GM18505 (cell line): ENCODE measurements at regions not wholly inside any gene's neighbourhood (a gene's known extent, or its start where the extent isn't known, plus 50 kb on each side); places are given as distances from the start of the nearest gene placed in this dataset.

ENCODE experiments used
- ATAC-seq: cut with Tn5 transposase; IDR thresholded peaks from one replicate; pipeline ENCODE4 v1.9.1; 2021; ENCODE audit not compliant: unreplicated experiment
- POLR2A ChIP-seq: IDR thresholded peaks from 4 replicates; pipeline ENCODE4 v1.6.1; 2011; ENCODE audit warnings: borderline replicate concordance; ENCODE audit not compliant: insufficient read depth, insufficient read length; ENCODE audit errors: extremely low read depth

DNA sequence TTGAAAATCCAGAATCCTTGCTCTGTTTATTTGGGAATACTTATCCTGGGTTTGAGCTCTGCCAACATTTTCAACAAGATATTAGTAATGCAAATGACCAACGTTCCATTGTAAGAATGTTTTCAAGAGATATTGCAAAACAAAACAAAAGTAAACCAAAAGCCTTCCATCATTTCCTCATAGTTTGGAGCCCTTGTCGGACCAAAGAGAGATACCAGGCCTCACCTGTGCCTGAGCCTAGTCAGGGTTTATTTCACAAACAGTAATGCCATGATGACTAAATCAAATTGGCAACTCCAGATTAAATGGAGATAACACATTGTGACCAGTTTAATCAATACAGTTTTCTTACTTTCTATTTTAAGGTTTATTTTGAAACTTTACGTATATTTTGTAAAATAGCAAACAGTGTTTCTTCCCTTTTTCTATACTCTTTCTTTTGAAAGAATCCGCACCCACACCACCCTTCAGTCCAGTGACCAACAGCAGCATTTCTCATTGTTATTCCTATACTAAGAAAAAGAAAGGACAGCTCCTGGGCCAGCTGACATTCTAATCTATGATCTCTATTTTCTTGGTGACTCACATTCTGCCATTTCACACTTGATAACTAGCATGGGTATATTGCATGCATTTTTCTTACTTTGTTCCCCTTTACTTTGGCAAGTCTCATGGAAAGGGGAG lies 168.5 kb upstream of the MEOX2 start:
- TF ChIP-seq POLR2A = no peak

DNA sequence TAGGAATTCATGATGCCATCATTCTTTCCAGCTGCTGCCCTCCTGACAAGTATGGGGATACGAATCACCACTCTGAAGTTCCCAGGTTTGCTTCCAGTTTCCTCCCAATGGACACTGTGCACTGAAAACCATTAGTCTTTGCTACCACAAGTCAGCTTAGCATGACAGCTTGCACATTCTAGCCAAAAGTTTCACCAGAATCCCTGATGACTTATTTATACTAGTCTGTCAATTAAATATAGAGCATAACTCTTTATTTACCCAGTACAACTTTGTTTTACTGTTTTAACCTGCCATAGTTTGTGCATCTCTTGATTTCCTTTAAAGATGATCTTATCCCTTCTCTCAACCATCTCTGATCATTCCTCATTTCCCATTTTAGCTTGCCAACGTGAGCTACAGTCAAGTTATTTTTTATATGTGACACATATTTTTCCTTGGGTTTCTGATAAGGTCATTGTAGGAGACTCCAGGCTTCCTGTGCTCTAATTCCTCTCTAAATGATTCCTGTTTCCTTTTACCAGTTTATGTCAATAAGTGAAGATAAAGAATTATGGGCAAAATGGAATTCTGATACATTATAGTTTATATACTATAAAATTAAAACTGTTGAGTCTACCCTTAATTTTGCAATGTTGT lies 167.5 kb upstream of the MEOX2 start:
- no peak for ATAC-seq
- TF ChIP-seq POLR2A = no peak

More for the DNA sequence above, 168.5 kb upstream of the MEOX2 start:
- ATAC-seq = no peak

DNA sequence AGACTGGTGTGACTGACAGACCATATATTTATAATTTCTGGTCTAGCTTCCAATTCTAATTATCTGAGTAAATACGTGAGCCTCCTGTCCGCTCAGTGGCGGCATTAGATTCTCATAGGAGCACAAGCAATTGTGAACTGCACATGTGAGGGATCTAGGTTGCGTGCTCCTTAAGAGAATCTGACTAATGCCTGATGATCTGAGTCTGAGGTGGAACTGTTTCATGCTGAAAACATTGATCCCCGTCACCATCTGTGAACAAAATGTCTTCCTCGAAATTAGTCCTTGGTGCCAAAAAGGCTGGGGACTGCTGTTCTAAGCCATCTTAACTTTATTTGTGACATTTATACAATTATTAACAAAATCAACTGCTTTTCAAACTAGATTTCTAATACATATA lies 164.7 kb upstream of the MEOX2 start:
- no peak for ATAC-seq
- no peak for TF ChIP-seq POLR2A

DNA sequence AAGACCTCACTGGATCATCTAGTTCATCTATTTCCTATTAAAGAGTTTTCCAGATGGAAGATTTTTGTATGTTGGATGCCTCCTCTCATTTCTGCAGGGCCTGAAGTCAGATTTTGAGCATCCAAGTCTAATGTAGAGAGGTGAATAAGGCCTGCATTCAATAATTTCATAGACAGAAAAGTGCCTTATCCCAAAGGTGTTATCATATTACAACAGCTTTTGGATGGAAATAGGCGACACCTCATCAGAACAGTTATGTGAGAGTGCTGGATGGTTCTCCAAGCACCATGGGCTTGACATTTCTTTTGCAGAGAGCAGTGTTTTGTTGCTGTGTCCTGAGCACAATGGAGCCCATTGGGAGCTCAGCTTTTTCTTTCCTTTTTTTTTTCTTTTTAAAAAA lies 162.4 kb upstream of the MEOX2 start:
- no peak for ATAC-seq
- no peak for TF ChIP-seq POLR2A

DNA sequence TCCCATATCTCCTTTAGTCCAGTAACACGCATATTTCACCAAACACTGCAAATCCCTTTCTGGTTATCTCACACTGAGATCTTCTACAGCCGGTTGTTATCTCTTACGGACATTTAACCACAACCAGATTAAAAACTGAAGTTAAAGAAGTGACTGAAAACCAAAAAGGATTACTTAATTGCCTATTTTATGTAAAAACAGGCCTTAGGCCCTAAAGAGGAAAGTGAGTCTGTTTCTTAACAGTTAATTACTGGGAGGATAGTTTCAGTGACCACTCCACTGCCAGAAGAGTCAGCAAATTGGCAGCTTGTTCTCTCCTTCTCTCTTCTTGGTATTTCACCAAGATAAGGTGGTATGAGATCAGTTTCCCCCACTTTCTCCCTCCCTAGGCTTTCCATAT lies 161.9 kb upstream of the MEOX2 start:
- ATAC-seq = no peak
- TF ChIP-seq POLR2A = no peak

DNA sequence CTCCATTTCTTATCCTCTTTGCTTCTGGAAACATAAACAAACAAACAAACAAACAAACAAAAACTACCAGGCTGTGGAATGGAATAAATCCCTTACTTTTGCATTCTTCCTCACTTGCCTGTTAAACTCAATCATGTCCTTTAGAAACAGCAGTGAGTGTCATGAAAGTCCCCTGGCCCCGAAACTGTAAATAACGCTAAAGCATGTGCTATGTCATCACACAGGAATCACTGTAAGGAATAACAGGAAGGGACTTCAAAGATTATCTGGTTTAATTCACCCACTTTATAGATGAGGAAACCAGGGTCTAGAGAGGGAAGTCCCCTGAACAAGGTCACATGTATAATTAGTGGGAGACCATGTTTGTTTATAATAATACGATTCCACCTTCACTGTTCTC lies 159.4 kb upstream of the MEOX2 start:
- TF ChIP-seq POLR2A = no peak
- ATAC-seq = no peak

DNA sequence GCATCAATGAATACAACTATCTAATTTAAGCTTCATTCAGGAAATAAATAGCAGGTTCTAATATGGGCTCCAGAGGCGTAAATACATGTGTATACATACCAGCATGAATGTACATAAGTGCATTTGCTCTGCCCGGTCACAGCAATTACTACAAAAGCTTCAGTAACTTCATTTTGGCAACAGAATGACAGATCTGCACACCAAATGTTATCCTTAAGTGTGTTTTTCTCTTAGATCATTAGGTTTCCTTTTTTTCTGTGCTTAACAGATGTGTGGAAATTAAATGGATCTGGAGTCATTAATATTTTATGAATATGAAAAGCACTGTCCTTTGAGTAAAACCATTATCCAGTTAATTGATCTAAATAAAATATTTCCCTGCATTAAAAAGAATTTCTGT lies 159.0 kb upstream of the MEOX2 start:
- TF ChIP-seq POLR2A = no peak
- ATAC-seq = no peak

DNA sequence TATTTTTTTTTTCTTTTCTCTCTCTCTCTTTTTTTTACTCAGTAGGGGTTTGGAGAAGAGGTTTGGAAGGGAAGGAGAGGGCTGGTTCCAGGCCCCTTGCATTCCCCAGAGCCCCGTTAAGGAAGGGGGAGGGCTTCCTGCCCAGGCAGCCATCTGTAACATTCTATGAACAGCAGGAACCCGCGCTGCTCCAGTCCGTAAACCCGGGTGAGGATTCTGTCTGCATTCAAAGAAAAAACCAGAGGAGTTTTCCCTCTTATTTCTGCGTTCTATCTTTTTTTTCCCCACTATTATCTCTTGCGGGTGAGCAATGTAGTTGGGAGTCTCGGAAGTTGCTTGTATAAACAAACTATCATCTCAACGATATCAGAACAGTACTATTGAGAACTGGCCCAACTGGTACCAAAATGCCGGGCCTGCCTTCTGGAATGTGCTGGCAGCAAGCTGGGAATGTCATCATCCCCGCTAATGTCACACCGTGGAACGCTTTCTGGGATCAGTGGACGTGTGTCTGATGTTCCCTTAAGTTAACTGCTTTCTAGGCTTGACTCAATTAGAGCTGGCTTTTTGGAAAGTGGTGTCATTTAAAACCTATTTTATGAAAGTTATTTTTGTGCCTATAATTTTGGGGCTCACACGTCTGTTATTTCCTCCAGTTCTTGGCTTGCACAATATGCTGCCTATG lies 153.1 kb upstream of the MEOX2 start:
- no peak for ATAC-seq
- TF ChIP-seq POLR2A = no peak

DNA sequence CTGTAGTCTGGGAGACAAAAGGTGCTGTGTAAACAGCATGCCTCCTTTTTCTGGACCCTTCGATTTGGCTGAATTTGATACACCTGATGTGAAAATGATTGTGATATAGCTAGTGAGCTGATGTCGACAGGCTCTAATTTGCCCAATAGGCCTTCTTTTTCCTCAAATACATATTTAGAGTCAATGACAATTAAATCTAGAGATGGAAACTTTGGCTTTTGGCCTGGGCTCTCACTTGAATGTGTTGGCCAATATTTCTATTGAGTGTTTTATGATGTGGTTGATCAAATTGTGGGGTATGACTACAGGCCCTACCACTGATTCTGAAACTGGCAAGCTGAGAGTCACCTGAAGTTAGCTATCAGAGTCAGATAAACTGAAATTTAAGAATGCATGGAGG lies 151.8 kb upstream of the MEOX2 start:
- TF ChIP-seq POLR2A = no peak
- no peak for ATAC-seq

DNA sequence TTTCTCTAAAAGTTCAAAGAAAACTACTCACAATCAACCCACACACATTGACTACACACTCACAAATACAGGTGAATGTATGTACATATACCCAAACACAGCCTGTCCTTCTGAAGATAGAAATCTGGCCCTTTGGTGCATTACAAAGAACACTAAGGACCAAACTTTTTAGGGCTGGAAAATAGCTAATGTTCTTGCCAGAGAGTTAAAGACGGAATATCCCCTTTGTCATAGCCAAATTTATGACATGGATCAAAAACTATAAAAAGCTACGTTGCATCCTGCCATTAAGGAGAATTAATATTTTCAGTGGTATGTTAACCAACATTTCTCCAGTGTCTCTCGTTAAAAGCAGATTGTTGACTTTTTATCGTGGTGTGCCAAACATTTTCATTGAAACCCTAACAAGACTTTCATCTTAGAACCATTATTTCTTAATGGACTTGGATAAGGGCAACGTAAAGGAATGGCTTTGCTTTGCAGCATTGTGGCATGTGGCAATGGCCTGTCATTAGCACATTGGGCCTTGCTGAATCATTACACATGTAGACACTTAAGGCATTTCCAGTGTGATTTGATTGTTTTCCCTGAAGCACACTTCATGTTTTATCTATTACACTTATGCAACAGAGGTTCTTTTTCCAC lies 150.9 kb upstream of the MEOX2 start:
- no peak for TF ChIP-seq POLR2A
- no peak for ATAC-seq

DNA sequence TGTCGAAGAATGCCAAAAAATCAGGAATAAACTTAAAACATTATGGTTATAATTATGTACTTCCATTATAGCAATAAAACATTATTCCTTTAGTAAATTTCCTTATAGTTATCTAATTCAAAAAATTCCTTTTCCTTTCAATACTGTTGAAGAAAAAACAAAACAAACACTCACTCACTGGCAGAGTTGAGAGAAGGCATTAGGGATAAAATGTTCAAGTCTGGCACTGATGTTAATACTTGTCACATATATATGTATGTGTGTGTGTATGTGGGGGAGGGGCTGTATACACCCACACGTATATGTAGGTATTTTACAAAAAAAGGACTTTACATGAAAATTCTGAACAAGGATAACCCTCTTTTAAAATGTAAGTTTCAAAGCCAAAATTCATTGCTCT lies 150.2 kb upstream of the MEOX2 start:
- ATAC-seq = no peak

DNA sequence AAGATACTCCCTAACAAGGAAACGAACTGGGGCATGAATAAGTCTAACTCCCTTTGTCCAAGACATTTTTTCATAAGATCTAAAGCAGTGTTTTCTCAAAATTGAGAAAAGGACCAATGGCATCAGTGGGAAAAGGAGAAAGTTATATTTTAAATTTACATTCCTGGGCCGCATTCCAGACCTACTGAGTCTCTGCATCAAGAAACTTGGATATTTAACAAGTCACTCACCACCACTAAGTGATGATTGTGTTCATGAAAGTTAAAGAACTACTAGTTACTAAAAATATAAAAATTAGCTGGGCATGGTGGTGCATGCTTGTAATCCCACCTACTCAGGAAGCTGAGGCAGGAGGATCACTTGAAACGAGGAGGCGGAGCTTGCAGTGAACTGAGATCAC lies 149.6 kb upstream of the MEOX2 start:
- no peak for TF ChIP-seq POLR2A
- no peak for ATAC-seq

More for the DNA sequence above, 150.2 kb upstream of the MEOX2 start:
- no peak for TF ChIP-seq POLR2A

DNA sequence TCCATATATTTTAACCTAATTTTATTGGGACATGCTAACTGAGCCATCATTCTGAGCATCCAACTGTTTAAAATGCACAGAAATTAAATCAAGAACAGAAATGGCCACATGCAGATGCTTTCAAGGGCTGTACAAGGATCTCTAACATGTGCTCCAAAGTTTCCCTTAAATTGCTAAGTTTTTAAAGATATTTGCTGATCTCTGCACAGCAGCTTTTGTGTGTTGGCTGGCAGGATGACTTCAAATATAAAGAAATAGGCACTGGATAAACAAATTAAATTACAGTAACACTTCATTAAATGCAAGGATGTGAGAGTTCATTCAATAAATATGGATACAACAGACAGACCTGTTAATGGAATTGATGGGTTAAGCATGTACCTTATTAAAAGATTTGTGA lies 148.0 kb upstream of the MEOX2 start:
- ATAC-seq = no peak
- no peak for TF ChIP-seq POLR2A
